Activated T-cell treated with anti-CD3 and anti-CD28 coated beads, Interleukin-2, amount 50 U/mL, for 4 hours (primary cell): ENCODE measurements at regions not wholly inside any gene's neighbourhood (a gene's known extent, or its start where the extent isn't known, plus 50 kb on each side); places are given as distances from the start of the nearest gene placed in this dataset.

Source experiments
- ATAC-seq, 2 donors: fragments of 200-7000 bp; cut with Tn5 transposase; one replicate each; pipeline ENCODE4 v1.10.0; 2021
- DNase-seq: peaks from one replicate; pipeline ENCODE4 v3.0.0-alpha.2; 2020
- H3K27me3 Mint-ChIP-seq: one replicate; pipeline ENCODE4 v1.8.0; 2021; ENCODE audit warnings: low read depth, mixed read lengths
- H3K36me3 Mint-ChIP-seq: one replicate; pipeline ENCODE4 v1.8.0; 2022; ENCODE audit warnings: mixed read lengths; ENCODE audit not compliant: insufficient read depth
- H3K4me1 Mint-ChIP-seq: one replicate; pipeline ENCODE4 v1.8.0; 2021; ENCODE audit warnings: low read depth, mixed read lengths
- H3K4me3 Mint-ChIP-seq: one replicate; pipeline ENCODE4 v1.8.0; 2021; ENCODE audit warnings: mild to moderate bottlenecking, moderate library complexity, mixed read lengths
- H3K9me3 Mint-ChIP-seq: one replicate; pipeline ENCODE4 v1.8.0; 2021; ENCODE audit warnings: mixed read lengths

- peaks cover 32% of the 10 kb centered on the region for H3K27me3 Mint-ChIP-seq
- DNase-seq (no peak), ATAC-seq (no peak)
- H3K36me3 Mint-ChIP-seq, result no peaks in the 10 kb centered on the region
- no peaks in the 10 kb centered on the region for H3K9me3 Mint-ChIP-seq
- H3K4me3 Mint-ChIP-seq, result no peak overlapping the region
- H3K4me1 Mint-ChIP-seq, result peaks cover 6% of the 10 kb centered on the region
Measured at GRCh38 chr20:58001381-58001780, 227.1 kb downstream of the ANKRD60 start.

GRCh38 chr20:58000861-58001260, 227.6 kb downstream of the ANKRD60 start:
- Mint-ChIP-seq H3K4me1 (peaks cover 6% of the 10 kb centered on the region), H3K9me3 (no peaks in the 10 kb centered on the region), H3K27me3 (peaks cover 32% of the 10 kb centered on the region), H3K36me3 (no peaks in the 10 kb centered on the region), H3K4me3 (no peak overlapping the region)
- DNase-seq, result no peak
- no peak for ATAC-seq

GRCh38 chr20:57999465-58000111, 228.9 kb downstream of the ANKRD60 start:
- H3K27me3 Mint-ChIP-seq, result peaks cover 37% of the 10 kb centered on the region
- no peak for DNase-seq
- H3K9me3 Mint-ChIP-seq, result no peaks in the 10 kb centered on the region
- peaks cover 6% of the 10 kb centered on the region for H3K4me1 Mint-ChIP-seq
- no peaks in the 10 kb centered on the region for H3K36me3 Mint-ChIP-seq
- H3K4me3 Mint-ChIP-seq, result no peak overlapping the region
- ATAC-seq, result no peak

GRCh38 chr20:57998981-57999464, 229.4 kb downstream of the ANKRD60 start:
- DNase-seq (no peak), ATAC-seq (no peak)
- no peak overlapping the region for H3K4me3 Mint-ChIP-seq
- peaks cover 6% of the 10 kb centered on the region for H3K4me1 Mint-ChIP-seq
- peaks cover 36% of the 10 kb centered on the region for H3K27me3 Mint-ChIP-seq
- H3K36me3 Mint-ChIP-seq, result no peaks in the 10 kb centered on the region
- H3K9me3 Mint-ChIP-seq, result no peaks in the 10 kb centered on the region

GRCh38 chr20:57998276-57998675, 230.2 kb downstream of the ANKRD60 start:
- no peak for DNase-seq
- H3K36me3 Mint-ChIP-seq, result no peaks in the 10 kb centered on the region
- H3K4me3 Mint-ChIP-seq, result no peak overlapping the region
- no peaks in the 10 kb centered on the region for H3K9me3 Mint-ChIP-seq
- H3K27me3 Mint-ChIP-seq, result peaks cover 36% of the 10 kb centered on the region
- peaks cover 6% of the 10 kb centered on the region for H3K4me1 Mint-ChIP-seq
- ATAC-seq, result no peak

GRCh38 chr20:57996936-57997890, 231.2 kb downstream of the ANKRD60 start:
- Mint-ChIP-seq H3K4me3 (no peak overlapping the region), H3K9me3 (no peaks in the 10 kb centered on the region), H3K27me3 (peaks cover 36% of the 10 kb centered on the region), H3K4me1 (peaks cover 6% of the 10 kb centered on the region), H3K36me3 (no peaks in the 10 kb centered on the region)
- DNase-seq, result no peak
- no peak for ATAC-seq

GRCh38 chr20:57996465-57996864, 232.0 kb downstream of the ANKRD60 start:
- H3K4me3 Mint-ChIP-seq, result no peak overlapping the region
- H3K27me3 Mint-ChIP-seq, result peaks cover 33% of the 10 kb centered on the region
- no peak for DNase-seq
- no peaks in the 10 kb centered on the region for H3K36me3 Mint-ChIP-seq
- no peak for ATAC-seq
- no peaks in the 10 kb centered on the region for H3K9me3 Mint-ChIP-seq
- H3K4me1 Mint-ChIP-seq, result peaks cover 6% of the 10 kb centered on the region

- peaks cover 6% of the 10 kb centered on the region for H3K4me1 Mint-ChIP-seq
- no peaks in the 10 kb centered on the region for H3K36me3 Mint-ChIP-seq
- no peak for DNase-seq
- no peak overlapping the region for H3K4me3 Mint-ChIP-seq
- no peaks in the 10 kb centered on the region for H3K9me3 Mint-ChIP-seq
- ATAC-seq, result no peak
- peaks cover 32% of the 10 kb centered on the region for H3K27me3 Mint-ChIP-seq
Measured at GRCh38 chr20:57995381-57995977, 233.0 kb downstream of the ANKRD60 start.

- peaks cover 29% of the 10 kb centered on the region for H3K27me3 Mint-ChIP-seq
- H3K4me1 Mint-ChIP-seq, result no peaks in the 10 kb centered on the region
- DNase-seq, result no peak
- no peaks in the 10 kb centered on the region for H3K9me3 Mint-ChIP-seq
- ATAC-seq, result no peak
- H3K36me3 Mint-ChIP-seq, result no peaks in the 10 kb centered on the region
- no peak overlapping the region for H3K4me3 Mint-ChIP-seq
Measured at GRCh38 chr20:57993716-57994431, 234.6 kb downstream of the ANKRD60 start.

- Mint-ChIP-seq H3K9me3 (no peaks in the 10 kb centered on the region), H3K4me3 (no peak overlapping the region), H3K36me3 (no peaks in the 10 kb centered on the region), H3K4me1 (no peaks in the 10 kb centered on the region), H3K27me3 (peaks cover 19% of the 10 kb centered on the region)
- DNase-seq, result no peak
- ATAC-seq, result peak in 1 of 2 donors; percentile 14
Measured at GRCh38 chr20:57991211-57991881, 237.1 kb downstream of the ANKRD60 start.

GRCh38 chr20:57990396-57990987, 238.0 kb downstream of the ANKRD60 start:
- Mint-ChIP-seq H3K9me3 (no peaks in the 10 kb centered on the region), H3K36me3 (no peaks in the 10 kb centered on the region), H3K4me3 (no peak overlapping the region), H3K27me3 (peaks cover 19% of the 10 kb centered on the region), H3K4me1 (no peaks in the 10 kb centered on the region)
- DNase-seq (no peak), ATAC-seq (no peak)

GRCh38 chr20:57988828-57989227, 239.6 kb downstream of the ANKRD60 start:
- no peak for ATAC-seq
- Mint-ChIP-seq H3K4me3 (no peak overlapping the region), H3K36me3 (no peaks in the 10 kb centered on the region), H3K4me1 (no peaks in the 10 kb centered on the region), H3K9me3 (no peaks in the 10 kb centered on the region), H3K27me3 (peaks cover 12% of the 10 kb centered on the region)
- DNase-seq, result no peak

GRCh38 chr20:57988422-57988821, 240.0 kb downstream of the ANKRD60 start:
- DNase-seq, result no peak
- Mint-ChIP-seq H3K27me3 (peaks cover 12% of the 10 kb centered on the region), H3K4me1 (no peaks in the 10 kb centered on the region)

More at GRCh38 chr20:57988422-57988821, 240.0 kb downstream of the ANKRD60 start:
- no peak for ATAC-seq
- no peaks in the 10 kb centered on the region for H3K9me3 Mint-ChIP-seq
- no peak overlapping the region for H3K4me3 Mint-ChIP-seq
- H3K36me3 Mint-ChIP-seq, result no peaks in the 10 kb centered on the region
